Upper lobe of left lung (tissue), 6 donors: ENCODE measurements at regions not wholly inside any gene's neighbourhood (a gene's known extent, or its start where the extent isn't known, plus 50 kb on each side); places are given as distances from the start of the nearest gene placed in this dataset.

ENCODE experiments used
- ATAC-seq, 2 donors: fragments of 200-7000 bp; cut with Tn5 transposase; one replicate each; pipeline ENCODE4 v1.9.1; 2022; ENCODE audit warnings: mild to moderate bottlenecking in 2 of 2, moderate library complexity in 2 of 2; ENCODE audit not compliant: low FRiP score in 2 of 2
- DNase-seq, 2 donors: peaks; one replicate each; pipeline ENCODE4 v3.0.0-alpha.2; 2019 to 2020
- H3K27ac ChIP-seq, 4 donors: fragments of 200-600 bp; sonication (generic); one replicate each; pipeline ENCODE4 v1.5.1; 2016 to 2019
- H3K27me3 ChIP-seq, 4 donors: fragments of 200-600 bp; sonication (generic); one replicate each; pipeline ENCODE4 v1.5.1; 2017 to 2019
- H3K36me3 ChIP-seq, 4 donors: fragments of 200-600 bp; sonication (generic); one replicate each; pipeline ENCODE4 v1.5.1; 2016 to 2019
- H3K4me1 ChIP-seq, 4 donors: fragments of 200-600 bp; sonication (generic); one replicate each; pipeline ENCODE4 v1.5.1; 2018 to 2019
- H3K4me3 ChIP-seq, 4 donors: fragments of 200-600 bp; sonication (generic); one replicate each; pipeline ENCODE4 v1.5.1; 2017 to 2019; ENCODE audit warnings: mild to moderate bottlenecking in 2 of 4, moderate library complexity in 1 of 4
- H3K9me3 ChIP-seq, 4 donors: fragments of 200-600 bp; sonication (generic); one replicate each; pipeline ENCODE4 v1.5.1; 2018 to 2019
- EP300 ChIP-seq, 4 donors: sonication (generic); formaldehyde crosslinking; IDR thresholded peaks; one replicate each; pipeline ENCODE4 v1.5.1; 2017; ENCODE audit warnings: antibody characterized with exemption in 4 of 4, control low read depth in 2 of 4
- POLR2A ChIP-seq, 4 donors: fragments of 450-650 bp; IDR thresholded peaks; one replicate each; pipeline ENCODE4 v1.5.1; 2016 to 2017; ENCODE audit warnings: antibody characterized with exemption in 4 of 4, mild to moderate bottlenecking in 2 of 4
- POLR2AphosphoS5 ChIP-seq, 2 donors: sonication (generic); formaldehyde crosslinking; IDR thresholded peaks; one replicate each; pipeline ENCODE4 v1.5.1; 2017; ENCODE audit warnings: antibody characterized with exemption in 2 of 2
- WGBS, 2 donors: methylation state at CpG; one replicate each; pipeline ENCODE4 v1.1.5; 2017 to 2018; 5-methylcytosine and 5-hydroxymethylcytosine counted together
- TF ChIP-seq, protein P1 (sequence below), 6 experiments: fragments of 450-650 bp in 4 of 6; fragments of 200-600 bp in 2 of 6; sonication (generic) in 2 of 6; IDR thresholded peaks; one replicate each; pipeline ENCODE4 v1.5.1; 2016 to 2019; ENCODE audit warnings: antibody characterized with exemption in 6 of 6
- donor health status: DM: no; HTN: no; CAD: no; lungs with moderate emphysema.
- donor health status: DM: no; HTN: yes; CAD: no; lungs with severe emphysema.

DNA sequence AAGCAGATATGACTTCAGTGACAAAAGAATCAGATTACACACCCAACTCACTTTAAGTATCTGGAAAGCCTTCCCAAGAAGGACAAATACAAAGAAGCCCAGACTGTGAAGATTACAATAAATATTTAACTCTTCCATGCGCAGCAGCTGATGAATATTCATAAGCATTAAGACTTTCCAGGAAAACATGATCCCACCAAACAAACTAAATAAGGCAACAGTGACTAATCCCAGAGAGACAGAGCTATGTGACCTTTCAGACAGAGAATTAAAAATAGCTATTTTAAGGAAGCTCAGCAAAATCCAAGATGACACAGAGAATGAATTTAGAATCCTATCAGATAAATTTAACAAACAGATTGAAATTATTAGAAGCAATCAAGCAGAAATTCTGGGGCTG, 108.2 kb upstream of the UBE2E3 start:
- no peaks in the 10 kb centered on the region for H3K27me3 ChIP-seq
- H3K36me3 ChIP-seq, result no peaks in the 10 kb centered on the region
- no peak overlapping the region for H3K4me3 ChIP-seq
- DNase-seq (no peak), ATAC-seq (no peak)
- H3K27ac ChIP-seq, result no peak overlapping the region
- TF ChIP-seq, protein P1, sequence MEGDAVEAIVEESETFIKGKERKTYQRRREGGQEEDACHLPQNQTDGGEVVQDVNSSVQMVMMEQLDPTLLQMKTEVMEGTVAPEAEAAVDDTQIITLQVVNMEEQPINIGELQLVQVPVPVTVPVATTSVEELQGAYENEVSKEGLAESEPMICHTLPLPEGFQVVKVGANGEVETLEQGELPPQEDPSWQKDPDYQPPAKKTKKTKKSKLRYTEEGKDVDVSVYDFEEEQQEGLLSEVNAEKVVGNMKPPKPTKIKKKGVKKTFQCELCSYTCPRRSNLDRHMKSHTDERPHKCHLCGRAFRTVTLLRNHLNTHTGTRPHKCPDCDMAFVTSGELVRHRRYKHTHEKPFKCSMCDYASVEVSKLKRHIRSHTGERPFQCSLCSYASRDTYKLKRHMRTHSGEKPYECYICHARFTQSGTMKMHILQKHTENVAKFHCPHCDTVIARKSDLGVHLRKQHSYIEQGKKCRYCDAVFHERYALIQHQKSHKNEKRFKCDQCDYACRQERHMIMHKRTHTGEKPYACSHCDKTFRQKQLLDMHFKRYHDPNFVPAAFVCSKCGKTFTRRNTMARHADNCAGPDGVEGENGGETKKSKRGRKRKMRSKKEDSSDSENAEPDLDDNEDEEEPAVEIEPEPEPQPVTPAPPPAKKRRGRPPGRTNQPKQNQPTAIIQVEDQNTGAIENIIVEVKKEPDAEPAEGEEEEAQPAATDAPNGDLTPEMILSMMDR (IDR thresholded peaks at IDR 0.05), result no peak
- TF ChIP-seq POLR2AphosphoS5 (IDR thresholded peaks at IDR 0.05) (no peak), POLR2A (IDR thresholded peaks at IDR 0.05) (no peak), EP300 (IDR thresholded peaks at IDR 0.05) (no peak)
- no peaks in the 10 kb centered on the region for H3K9me3 ChIP-seq
- H3K4me1 ChIP-seq, result no peaks in the 10 kb centered on the region
- whole genome bisulfite sequencing, 2 donors, result 83 to 85% methylated on average over 1 of the region's 1 CpG

DNA sequence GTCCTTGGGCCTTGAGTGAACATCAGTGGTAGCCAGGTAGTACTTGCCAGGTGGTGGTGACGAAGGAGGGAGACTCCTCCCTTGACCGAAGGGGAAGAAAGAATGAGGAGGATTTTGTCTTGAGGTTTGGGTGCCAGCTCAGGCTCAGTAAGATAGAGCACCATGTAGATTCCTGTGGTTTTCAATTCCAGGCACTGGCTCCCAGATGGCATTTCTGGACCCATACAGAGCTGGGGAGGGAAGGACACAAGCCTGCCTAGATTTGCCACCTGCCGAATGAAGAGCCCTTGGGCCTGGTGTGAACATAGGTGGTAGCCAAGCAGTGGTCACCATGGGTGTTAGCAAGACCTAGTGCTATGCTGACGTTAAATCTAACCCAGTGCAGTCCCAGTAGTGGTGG, 108.8 kb upstream of the UBE2E3 start:
- no peak overlapping the region for H3K27ac ChIP-seq
- H3K36me3 ChIP-seq, result no peaks in the 10 kb centered on the region
- 66 to 68% methylated on average over 4 of the region's 4 CpGs for WGBS, 2 donors
- H3K4me3 ChIP-seq, result no peak overlapping the region
- H3K27me3 ChIP-seq, result no peaks in the 10 kb centered on the region
- TF ChIP-seq, protein P1 (IDR thresholded peaks at IDR 0.05), result no peak
- TF ChIP-seq EP300 (IDR thresholded peaks at IDR 0.05), result no peak
- TF ChIP-seq POLR2AphosphoS5 (IDR thresholded peaks at IDR 0.05), result no peak
- no peak for TF ChIP-seq POLR2A (IDR thresholded peaks at IDR 0.05)
- no peak for ATAC-seq
- no peak for DNase-seq
- no peaks in the 10 kb centered on the region for H3K4me1 ChIP-seq
- H3K9me3 ChIP-seq, result no peaks in the 10 kb centered on the region

DNA sequence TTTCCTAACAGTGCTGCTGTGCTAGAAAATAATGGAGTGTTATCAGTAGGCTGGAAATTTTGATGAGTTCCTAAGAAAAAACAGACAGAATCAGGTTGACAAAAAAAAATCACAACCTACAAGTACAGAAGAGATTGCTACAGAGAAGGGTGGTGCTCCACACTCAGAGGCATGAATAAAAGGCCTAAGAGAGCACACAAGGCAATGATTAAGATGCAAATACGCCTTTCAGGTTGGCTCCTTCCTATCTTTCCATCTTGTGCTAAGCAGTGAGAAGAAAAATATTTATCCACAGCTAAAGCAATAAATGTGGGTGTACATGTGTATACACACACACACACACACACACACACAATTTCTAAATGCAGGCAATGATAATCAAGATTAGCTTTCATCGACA, 130.6 kb upstream of the UBE2E3 start:
- ATAC-seq (no peak), DNase-seq (no peak)
- Histone ChIP-seq H3K4me1 (no peaks in the 10 kb centered on the region), H3K4me3 (no peak overlapping the region), H3K36me3 (no peaks in the 10 kb centered on the region), H3K27ac (no peak overlapping the region), H3K27me3 (no peaks in the 10 kb centered on the region), H3K9me3 (no peaks in the 10 kb centered on the region)
- TF ChIP-seq EP300 (IDR thresholded peaks at IDR 0.05) (no peak), POLR2AphosphoS5 (IDR thresholded peaks at IDR 0.05) (no peak), POLR2A (IDR thresholded peaks at IDR 0.05) (no peak)
- TF ChIP-seq, protein P1 (IDR thresholded peaks at IDR 0.05), result no peak
- 90% methylated on average over 2 of the region's 2 CpGs for WGBS, 2 donors

DNA sequence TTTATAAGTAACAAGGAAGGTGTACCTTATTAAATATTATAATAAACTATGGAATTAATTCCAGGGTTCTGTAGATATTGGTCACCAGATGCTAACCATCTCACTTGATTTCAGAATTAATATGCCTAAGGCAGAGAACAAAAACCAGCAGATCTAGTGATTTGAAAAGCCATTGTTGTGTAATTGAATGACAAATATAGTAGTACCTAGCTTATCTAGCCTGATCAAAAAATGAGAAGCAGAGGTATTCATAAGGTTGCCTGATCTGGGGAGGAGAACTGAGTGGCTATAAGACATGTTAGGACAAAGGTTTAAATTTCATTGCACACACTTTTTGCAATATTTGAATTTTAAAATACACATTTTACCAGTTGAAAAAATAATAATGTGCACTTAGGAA, 132.0 kb upstream of the UBE2E3 start:
- ATAC-seq, result no peak
- no peaks in the 10 kb centered on the region for H3K27me3 ChIP-seq
- no peaks in the 10 kb centered on the region for H3K9me3 ChIP-seq
- DNase-seq, result no peak
- H3K4me3 ChIP-seq, result peak overlapping the region in 1 of 4 donors; percentile 8
- no peak for TF ChIP-seq EP300 (IDR thresholded peaks at IDR 0.05)
- TF ChIP-seq POLR2AphosphoS5 (IDR thresholded peaks at IDR 0.05), result no peak
- TF ChIP-seq, protein P1 (IDR thresholded peaks at IDR 0.05), result no peak
- no peak for TF ChIP-seq POLR2A (IDR thresholded peaks at IDR 0.05)
- no peaks in the 10 kb centered on the region for H3K4me1 ChIP-seq
- H3K36me3 ChIP-seq, result no peaks in the 10 kb centered on the region
- no peak overlapping the region for H3K27ac ChIP-seq

DNA sequence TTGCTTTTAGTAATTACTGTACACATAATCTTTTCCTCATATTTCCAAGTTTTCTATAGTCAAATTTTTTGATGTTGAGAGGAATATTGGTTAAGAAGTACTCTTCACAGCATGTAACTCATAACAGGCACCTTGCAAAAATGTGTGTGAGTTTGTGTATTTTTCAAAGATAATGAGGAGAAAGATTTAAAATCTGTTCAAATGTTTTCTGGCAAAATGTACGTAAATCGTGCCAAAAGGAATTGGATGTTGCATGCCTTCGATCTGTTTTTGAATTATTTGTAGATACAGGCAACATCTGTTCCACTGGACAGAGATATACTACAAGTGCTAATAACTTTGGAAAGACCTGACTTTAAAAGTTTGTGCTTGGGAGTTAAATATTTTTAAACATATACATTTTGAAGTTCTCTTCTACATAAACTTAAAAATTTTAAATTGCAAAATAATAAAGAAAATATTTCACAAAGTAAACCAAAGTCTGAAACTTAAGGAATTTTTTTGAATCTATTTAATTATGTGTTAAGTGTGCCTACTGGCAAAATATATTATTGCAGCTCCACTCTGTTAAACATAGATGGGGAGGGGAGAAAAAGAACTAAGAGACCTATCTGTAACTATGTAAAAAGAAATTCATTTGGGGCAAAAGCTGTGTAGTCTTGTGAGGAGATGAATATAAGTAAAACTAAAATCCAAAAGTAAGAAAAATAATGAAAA, 133.5 kb upstream of the UBE2E3 start:
- H3K9me3 ChIP-seq, result no peaks in the 10 kb centered on the region

More for the DNA sequence above, 133.5 kb upstream of the UBE2E3 start:
- WGBS, 2 donors, result 68 to 78% methylated on average over 3 of the region's 3 CpGs
- ATAC-seq (no peak), DNase-seq (no peak)
- Histone ChIP-seq H3K27ac (no peak overlapping the region), H3K4me3 (no peak overlapping the region), H3K4me1 (no peaks in the 10 kb centered on the region), H3K36me3 (no peaks in the 10 kb centered on the region), H3K27me3 (no peaks in the 10 kb centered on the region)
- TF ChIP-seq EP300 (IDR thresholded peaks at IDR 0.05) (no peak), POLR2AphosphoS5 (IDR thresholded peaks at IDR 0.05) (no peak), POLR2A (IDR thresholded peaks at IDR 0.05) (no peak)
- TF ChIP-seq, protein P1 (IDR thresholded peaks at IDR 0.05), result no peak
